ENCODE measurements at regions not wholly inside any gene's neighbourhood (a gene's known extent, or its start where the extent isn't known, plus 50 kb on each side); places are given as distances from the start of the nearest gene placed in this dataset.

DNA sequence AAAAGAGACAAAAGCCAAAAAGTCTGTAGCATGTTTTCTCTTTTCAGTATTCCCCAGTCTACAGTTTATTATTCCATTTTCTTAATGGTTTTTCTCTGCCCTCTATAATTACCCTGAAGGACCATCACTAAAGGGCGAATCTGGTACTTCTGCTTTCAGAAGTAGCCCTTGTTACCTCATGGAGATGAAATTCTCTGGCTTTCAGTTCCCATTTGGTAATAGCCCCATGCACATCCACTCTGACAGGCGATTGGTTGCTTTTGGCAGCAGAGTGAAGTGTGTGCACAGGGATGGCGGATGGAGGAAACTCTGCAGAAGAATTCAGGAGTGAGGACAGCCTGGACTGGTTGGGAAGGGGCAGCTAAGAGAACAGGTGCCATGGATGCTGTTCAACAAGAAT lies 66.3 kb upstream of the NABP1 start:
- TF ChIP-seq CTCF (IDR thresholded peaks at IDR 0.05; ENCODE audit: borderline replicate concordance, control extremely low read depth, extremely low read depth, insufficient read depth, missing control alignments), result no peak
- in situ Hi-C loops (cut with MboI; ENCODE audit: low sequenced_read_pairs, unreplicated experiment), result no loop called here
- peak; percentile 16 for DNase-seq (ENCODE audit: low spot score)

GRCh38 chr2:191612496-191612895 lies 65.4 kb upstream of the NABP1 start:
- TF ChIP-seq CTCF (IDR thresholded peaks at IDR 0.05; ENCODE audit: borderline replicate concordance, control extremely low read depth, extremely low read depth, insufficient read depth, missing control alignments), result no peak
- DNase-seq (ENCODE audit: low spot score), result no peak
- in situ Hi-C loops (cut with MboI; ENCODE audit: low sequenced_read_pairs, unreplicated experiment), result no loop called here

- TF ChIP-seq CTCF (IDR thresholded peaks at IDR 0.05; ENCODE audit: borderline replicate concordance, control extremely low read depth, extremely low read depth, insufficient read depth, missing control alignments), result no peak
- in situ Hi-C loops (cut with MboI; ENCODE audit: low sequenced_read_pairs, unreplicated experiment), result no loop called here
- DNase-seq (ENCODE audit: low spot score), result no peak
These were observed 63.2 kb upstream of the NABP1 start for GRCh38 chr2:191614759-191615158.

GRCh38 chr2:191615596-191615995 lies 62.3 kb upstream of the NABP1 start:
- in situ Hi-C loops (cut with MboI; ENCODE audit: low sequenced_read_pairs, unreplicated experiment), result no loop called here
- TF ChIP-seq CTCF (IDR thresholded peaks at IDR 0.05; ENCODE audit: borderline replicate concordance, control extremely low read depth, extremely low read depth, insufficient read depth, missing control alignments), result no peak
- no peak for DNase-seq (ENCODE audit: low spot score)

DNA sequence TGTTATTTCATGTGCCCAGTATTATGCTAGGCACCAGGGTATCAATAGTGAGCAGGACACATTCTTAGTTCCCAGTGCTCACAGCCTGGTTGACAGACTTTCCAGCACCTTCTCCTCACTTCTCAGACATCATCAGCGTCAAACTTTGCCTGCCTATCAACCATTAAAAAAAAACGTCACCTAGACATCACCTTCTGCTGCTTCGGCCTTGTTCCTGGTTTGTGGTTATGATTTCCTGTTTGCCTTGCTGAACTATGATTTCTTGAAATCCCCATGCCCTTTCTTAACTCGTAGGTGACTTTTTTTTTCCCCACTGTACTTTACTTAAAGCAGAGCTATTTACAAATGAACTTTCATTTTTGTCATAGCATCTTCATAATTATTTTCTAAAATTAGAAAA lies 60.4 kb upstream of the NABP1 start:
- DNase-seq (ENCODE audit: low spot score), result peak; percentile 27
- no peak for TF ChIP-seq CTCF (IDR thresholded peaks at IDR 0.05; ENCODE audit: borderline replicate concordance, control extremely low read depth, extremely low read depth, insufficient read depth, missing control alignments)
- in situ Hi-C loops (cut with MboI; ENCODE audit: low sequenced_read_pairs, unreplicated experiment), result no loop called here

- TF ChIP-seq CTCF (IDR thresholded peaks at IDR 0.05; ENCODE audit: borderline replicate concordance, control extremely low read depth, extremely low read depth, insufficient read depth, missing control alignments), result no peak
- no peak for DNase-seq (ENCODE audit: low spot score)
- in situ Hi-C loops (cut with MboI; ENCODE audit: low sequenced_read_pairs, unreplicated experiment), result no loop called here
These were observed 59.7 kb upstream of the NABP1 start for GRCh38 chr2:191618046-191618780.

All from GM13976 (cell line).